ENCODE measurements at regions not wholly inside any gene's neighbourhood (a gene's known extent, or its start where the extent isn't known, plus 50 kb on each side); places are given as distances from the start of the nearest gene placed in this dataset.

- no peak overlapping the region for H3K4me3 ChIP-seq (ENCODE audit: low read depth, low read length)
- DNase-seq (ENCODE audit: low read depth, low spot score): no peak
- TF ChIP-seq, protein P1, sequence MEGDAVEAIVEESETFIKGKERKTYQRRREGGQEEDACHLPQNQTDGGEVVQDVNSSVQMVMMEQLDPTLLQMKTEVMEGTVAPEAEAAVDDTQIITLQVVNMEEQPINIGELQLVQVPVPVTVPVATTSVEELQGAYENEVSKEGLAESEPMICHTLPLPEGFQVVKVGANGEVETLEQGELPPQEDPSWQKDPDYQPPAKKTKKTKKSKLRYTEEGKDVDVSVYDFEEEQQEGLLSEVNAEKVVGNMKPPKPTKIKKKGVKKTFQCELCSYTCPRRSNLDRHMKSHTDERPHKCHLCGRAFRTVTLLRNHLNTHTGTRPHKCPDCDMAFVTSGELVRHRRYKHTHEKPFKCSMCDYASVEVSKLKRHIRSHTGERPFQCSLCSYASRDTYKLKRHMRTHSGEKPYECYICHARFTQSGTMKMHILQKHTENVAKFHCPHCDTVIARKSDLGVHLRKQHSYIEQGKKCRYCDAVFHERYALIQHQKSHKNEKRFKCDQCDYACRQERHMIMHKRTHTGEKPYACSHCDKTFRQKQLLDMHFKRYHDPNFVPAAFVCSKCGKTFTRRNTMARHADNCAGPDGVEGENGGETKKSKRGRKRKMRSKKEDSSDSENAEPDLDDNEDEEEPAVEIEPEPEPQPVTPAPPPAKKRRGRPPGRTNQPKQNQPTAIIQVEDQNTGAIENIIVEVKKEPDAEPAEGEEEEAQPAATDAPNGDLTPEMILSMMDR (IDR thresholded peaks at IDR 0.05; ENCODE audit: insufficient read depth, low read length, missing control alignments): no peak
- CTCF ChIA-PET: interaction anchor here (0.8 kb wide), 2 partner anchors 10 to 272 kb away, joined by 3 read pairs; no protein-coding TSS in a partner anchor
- POLR2A ChIA-PET: no interaction called here
These were observed 236.5 kb upstream of the KCNG1 start for GRCh38 chr20:51259455-51259854.

DNA sequence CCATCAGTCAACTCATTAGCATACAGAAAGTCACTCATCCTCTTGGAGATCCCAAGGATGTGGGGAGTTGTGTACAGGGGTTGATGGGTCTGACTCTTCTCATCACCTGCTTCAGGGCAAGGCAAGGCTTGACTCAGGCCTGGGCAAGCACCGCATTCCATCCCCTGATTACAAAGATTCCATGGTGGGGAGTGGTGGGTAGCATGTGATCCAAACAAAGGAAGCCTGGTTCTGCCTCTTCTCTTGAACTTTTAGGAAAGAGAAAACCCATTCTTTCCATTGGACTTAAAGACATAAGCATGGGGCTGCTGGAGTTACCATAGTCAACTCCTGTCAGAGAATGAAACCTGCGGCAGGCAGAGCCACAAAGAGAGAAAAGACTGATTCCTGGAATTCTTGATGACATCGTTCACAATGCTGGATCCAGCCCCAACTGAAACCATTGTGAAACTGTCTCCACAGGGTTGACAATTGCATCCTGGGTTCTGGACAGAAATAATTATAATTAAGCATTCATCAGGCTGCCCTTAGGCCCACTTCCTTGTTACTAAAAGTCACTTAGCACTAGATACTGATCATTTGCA, 235.8 kb upstream of the KCNG1 start:
- H3K4me3 ChIP-seq (ENCODE audit: low read depth, low read length): no peak overlapping the region
- ChIA-PET POLR2A (no interaction called here), CTCF (interaction anchor here (1.4 kb wide), 1 partner anchor 21 kb away, joined by 4 read pairs; no protein-coding TSS in a partner anchor)
- TF ChIP-seq, protein P1 (IDR thresholded peaks at IDR 0.05; ENCODE audit: insufficient read depth, low read length, missing control alignments): no peak
- no peak for DNase-seq (ENCODE audit: low read depth, low spot score)

DNA sequence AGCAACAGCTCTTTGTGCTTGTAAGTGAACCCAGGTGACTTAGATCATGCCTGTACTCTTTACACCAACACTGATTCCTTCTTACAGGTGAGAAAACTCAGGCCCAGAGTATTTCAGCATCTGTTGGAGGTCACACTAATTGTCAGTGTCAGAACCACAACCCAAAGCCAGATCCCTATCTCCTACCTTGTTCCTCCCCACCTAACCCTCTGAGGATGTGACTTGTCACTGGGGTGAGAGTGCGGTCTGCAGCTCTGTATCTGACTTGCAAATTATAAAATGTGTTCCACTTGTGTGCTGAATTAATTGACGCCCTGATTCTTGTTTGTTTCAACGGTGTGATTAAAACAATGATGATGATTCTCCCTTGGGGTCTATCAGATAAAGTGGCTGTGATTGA, 232.5 kb upstream of the KCNG1 start:
- POLR2A ChIA-PET: no interaction called here
- no peak overlapping the region for H3K4me3 ChIP-seq (ENCODE audit: low read depth, low read length)
- no peak for DNase-seq (ENCODE audit: low read depth, low spot score)
- TF ChIP-seq, protein P1 (IDR thresholded peaks at IDR 0.05; ENCODE audit: insufficient read depth, low read length, missing control alignments): no peak
- CTCF ChIA-PET: interaction anchor here (0.7 kb wide), 1 partner anchor 50 kb away, joined by 3 read pairs; no protein-coding TSS in a partner anchor

- ChIA-PET POLR2A (no interaction called here), CTCF (interaction anchor here (2.6 kb wide), 1 partner anchor 53 kb away, joined by 7 read pairs; no protein-coding TSS in a partner anchor)
- no peak overlapping the region for H3K4me3 ChIP-seq (ENCODE audit: low read depth, low read length)
- DNase-seq (ENCODE audit: low read depth, low spot score): no peak
- TF ChIP-seq, protein P1 (IDR thresholded peaks at IDR 0.05; ENCODE audit: insufficient read depth, low read length, missing control alignments): no peak
These were observed 230.4 kb upstream of the KCNG1 start for GRCh38 chr20:51253280-51253679.

DNA sequence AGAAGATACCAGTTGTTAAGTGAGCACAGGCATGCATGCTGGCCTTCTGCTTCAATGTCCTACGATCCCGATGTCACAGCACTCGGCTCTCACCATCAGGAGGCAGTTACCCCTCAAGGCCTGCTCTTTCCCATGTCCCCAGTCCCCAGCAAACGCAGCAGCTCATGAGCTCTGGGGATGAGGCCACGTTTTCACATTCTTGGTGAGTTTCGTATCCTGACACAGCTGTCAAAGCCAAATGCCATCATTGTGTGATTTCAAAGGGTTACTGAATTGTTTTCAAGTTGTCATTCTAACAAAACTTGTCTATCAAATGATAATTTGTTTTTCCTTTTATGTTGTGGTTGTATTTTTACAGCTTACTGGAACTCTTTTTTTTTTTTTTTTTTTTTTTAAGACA, 226.9 kb upstream of the KCNG1 start:
- DNase-seq (ENCODE audit: low read depth, low spot score): no peak
- TF ChIP-seq, protein P1 (IDR thresholded peaks at IDR 0.05; ENCODE audit: insufficient read depth, low read length, missing control alignments): no peak
- ChIA-PET CTCF (no interaction called here), POLR2A (no interaction called here)
- no peak overlapping the region for H3K4me3 ChIP-seq (ENCODE audit: low read depth, low read length)

GRCh38 chr20:51249215-51249614, 226.3 kb upstream of the KCNG1 start:
- no peak for DNase-seq (ENCODE audit: low read depth, low spot score)
- CTCF ChIA-PET: interaction anchor here (2.1 kb wide), 1 partner anchor 58 kb away, joined by 9 read pairs; no protein-coding TSS in a partner anchor
- TF ChIP-seq, protein P1 (IDR thresholded peaks at IDR 0.05; ENCODE audit: insufficient read depth, low read length, missing control alignments): no peak
- POLR2A ChIA-PET: no interaction called here
- no peak overlapping the region for H3K4me3 ChIP-seq (ENCODE audit: low read depth, low read length)

All from AG04449 (cell line).